HepG2 (cell line): ENCODE measurements at regions not wholly inside any gene's neighbourhood (a gene's known extent, or its start where the extent isn't known, plus 50 kb on each side); places are given as distances from the start of the nearest gene placed in this dataset.

Experiments
- ATAC-seq: fragments of 200-7000 bp; cut with Tn5 transposase; 3 replicates; pipeline ENCODE4 v1.9.1; 2020; ENCODE audit warnings: mild to moderate bottlenecking, moderate library complexity
- BruUV-seq: library from RNA; stranded (reverse); fragments of 400-500 nt; replicated peaks from 2 replicates; lab custom pipeline; 2021; lab: Mats Ljungman, UMichigan
- CTCF ChIA-PET: fragments of 300-600 bp; formaldehyde crosslinking; extraction: SDS; loops from one replicate; lab custom pipeline; 2021; ENCODE audit warnings: low total read pairs, inconsistent platforms, low intra/inter-chr PET ratio; lab: Yijun Ruan, JAX
- POLR2A ChIA-PET: fragments of 350-600 bp; sonication (Branson Sonifier 250); formaldehyde crosslinking; loops from one replicate; lab custom pipeline; 2020; ENCODE audit warnings: antibody characterized with exemption, inconsistent platforms; lab: Yijun Ruan, JAX
- DNase-seq: peaks from one replicate; pipeline ENCODE4 v3.0.0-alpha.2; 2015; ENCODE audit warnings: low spot score
- FAIRE-seq: peaks from 3 replicates; lab custom pipeline; 2011; peaks lifted over from hg19 to GRCh38; lab: Jason Lieb, UNC
- H2AFZ ChIP-seq: one replicate; pipeline ENCODE4 v1.6.1; 2011; ENCODE audit warnings: low read length, inconsistent platforms
- H3K27ac ChIP-seq: fragments of 300-600 bp; 3 replicates; pipeline ENCODE4 v1.8.0; 2011; ENCODE audit warnings: mixed run types, mild to moderate bottlenecking, mixed read lengths, low read length, inconsistent platforms; ENCODE audit not compliant: insufficient read depth; ENCODE audit errors: extremely low read length
- H3K27me3 ChIP-seq, 2 experiments: fragments of 200-600 bp in 1 of 2; 2 replicates in 1 of 2; 3 replicates in 1 of 2; pipeline versions ENCODE4 v1.6.0 to v1.8.0; 2011; ENCODE audit warnings: low read length in 2 of 2, mild to moderate bottlenecking in 2 of 2, moderate library complexity in 2 of 2, inconsistent platforms in 1 of 2; ENCODE audit not compliant: insufficient read depth in 2 of 2, control insufficient read depth in 1 of 2
- H3K36me3 ChIP-seq, 2 experiments: fragments of 200-600 bp in 1 of 2; replicated peaks in 1 of 2; 2 replicates in 1 of 2; 3 replicates in 1 of 2; pipeline versions ENCODE4 v1.5.1 to v1.8.0; 2011; ENCODE audit warnings: low read length in 2 of 2, inconsistent platforms in 1 of 2; ENCODE audit not compliant: insufficient read depth in 2 of 2, control insufficient read depth in 1 of 2
- H3K4me1 ChIP-seq: 2 replicates; pipeline ENCODE4 v1.5.1; 2012; ENCODE audit warnings: low read length, inconsistent platforms; ENCODE audit not compliant: insufficient read depth
- H3K4me2 ChIP-seq: 2 replicates; pipeline ENCODE4 v1.6.0; 2011; ENCODE audit warnings: low read depth, low read length, inconsistent platforms
- H3K4me3 ChIP-seq, 3 experiments: fragments of 200-600 bp in 1 of 3; sonication (generic), shearing (Covaris generic) in 1 of 3; replicated peaks in 1 of 3; 2 replicates each; pipeline ENCODE4 v1.5.1; 2011 to 2016; ENCODE audit warnings: low read length in 3 of 3, inconsistent platforms in 2 of 3, low read depth in 2 of 3, mild to moderate bottlenecking in 2 of 3, control low read depth in 1 of 3, mixed read lengths in 1 of 3; ENCODE audit not compliant: insufficient read depth in 1 of 3
- H3K79me2 ChIP-seq: one replicate; pipeline ENCODE4 v1.6.1; 2011; ENCODE audit warnings: low read length, inconsistent platforms; ENCODE audit not compliant: insufficient read depth
- H3K9ac ChIP-seq: 2 replicates; pipeline ENCODE4 v1.6.0; 2011; ENCODE audit warnings: mild to moderate bottlenecking, low read depth, low read length, inconsistent platforms; ENCODE audit not compliant: insufficient read depth
- H3K9me3 ChIP-seq: 2 replicates; pipeline ENCODE4 v1.5.1; 2012; ENCODE audit warnings: mild to moderate bottlenecking, low read length
- H4K20me1 ChIP-seq: 2 replicates; pipeline ENCODE4 v1.6.0; 2011; ENCODE audit warnings: inconsistent platforms, mild to moderate bottlenecking, low read length, moderate library complexity; ENCODE audit not compliant: insufficient read depth
- DR1 ChIP-seq: sonication (generic); formaldehyde crosslinking; IDR thresholded peaks from 2 replicates; pipeline ENCODE4 v1.8.0; 2021; ENCODE audit warnings: mild to moderate bottlenecking, missing genetic modification reagents, inconsistent platforms
- KDM2A ChIP-seq: sonication (generic); formaldehyde crosslinking; IDR thresholded peaks from 2 replicates; pipeline ENCODE4 v1.4.0; 2020; ENCODE audit warnings: low read depth, missing genetic modification reagents, borderline replicate concordance
- MTF2 ChIP-seq: sonication (generic); formaldehyde crosslinking; IDR thresholded peaks from 2 replicates; pipeline ENCODE4 v1.5.0; 2020; ENCODE audit warnings: missing genetic modification reagents, borderline replicate concordance
- POGZ ChIP-seq: sonication (generic); formaldehyde crosslinking; IDR thresholded peaks from 2 replicates; pipeline ENCODE4 v1.4.0; 2020; ENCODE audit warnings: mild to moderate bottlenecking, missing genetic modification reagents
- ZNF232 ChIP-seq: sonication (generic); formaldehyde crosslinking; IDR thresholded peaks from 2 replicates; pipeline ENCODE4 v1.4.0; 2020; ENCODE audit warnings: missing genetic modification reagents, borderline replicate concordance
- ZNF264 ChIP-seq: sonication (generic); formaldehyde crosslinking; IDR thresholded peaks from 2 replicates; pipeline ENCODE4 v1.4.0; 2020; ENCODE audit warnings: missing genetic modification reagents
- ZNF564 ChIP-seq: sonication (generic); formaldehyde crosslinking; IDR thresholded peaks from 2 replicates; pipeline ENCODE4 v1.8.1; 2023; ENCODE audit warnings: mild to moderate bottlenecking, missing genetic modification reagents
- ZNF737 ChIP-seq: sonication (generic); formaldehyde crosslinking; IDR thresholded peaks from 2 replicates; pipeline ENCODE4 v1.5.0; 2020; ENCODE audit warnings: missing genetic modification reagents, mild to moderate bottlenecking, borderline replicate concordance
- WGBS: methylation state at CpG from one replicate; pipeline ENCODE4 v1.1.6; 2017; ENCODE audit warnings: low lambda C conversion rate; 5-methylcytosine and 5-hydroxymethylcytosine counted together
- in situ Hi-C: cut with HindIII; loops from 2 replicates; pipeline ENCODE4 v1.10.0; 2017; ENCODE audit warnings: low pct_unique_long_range_greater_than_20kb; ENCODE audit not compliant: extremely low pct_ligation_motif_present
- intact Hi-C: fragments of 100-400 bp; cut with micrococcal nuclease; formaldehyde crosslinking; loops from one replicate; pipeline ENCODE4 v1.10.0; 2022; ENCODE audit not compliant: unreplicated experiment
- TF ChIP-seq, protein P1 (sequence below): sonication (generic); formaldehyde crosslinking; IDR thresholded peaks from 2 replicates; pipeline ENCODE4 v1.5.0; 2020; ENCODE audit warnings: missing genetic modification reagents
- TF ChIP-seq, protein P2 (sequence below): sonication (generic); formaldehyde crosslinking; IDR thresholded peaks from 2 replicates; pipeline ENCODE4 v1.8.0; 2022; ENCODE audit warnings: mild to moderate bottlenecking, missing genetic modification reagents, moderate library complexity
- TF ChIP-seq, protein P3 (sequence below): sonication (generic); formaldehyde crosslinking; IDR thresholded peaks from 2 replicates; pipeline ENCODE4 v1.4.0; 2020; ENCODE audit warnings: missing genetic modification reagents
- TF ChIP-seq, protein P4 (sequence below): sonication (generic); formaldehyde crosslinking; IDR thresholded peaks from 2 replicates; pipeline ENCODE4 v1.5.0; 2020; ENCODE audit warnings: missing genetic modification reagents

DNA sequence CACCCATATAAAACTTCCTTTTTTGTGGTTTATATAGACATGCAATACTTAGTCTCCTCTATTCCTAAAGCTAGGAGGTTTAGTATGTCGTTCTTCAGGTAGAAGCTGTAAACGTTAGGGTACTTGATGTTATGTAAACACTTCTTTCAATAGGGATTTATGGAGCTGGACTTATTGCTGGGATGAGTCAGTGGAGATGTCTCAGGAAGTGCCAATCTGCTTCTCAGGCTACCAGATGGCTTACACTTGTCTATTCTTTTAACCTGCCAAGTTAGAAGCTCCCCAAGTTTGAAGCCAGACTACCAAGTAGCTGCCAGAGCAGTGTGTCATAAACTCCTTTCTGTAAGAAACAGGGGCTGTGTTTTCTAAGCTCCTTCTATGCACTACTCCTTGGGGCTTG lies 756.5 kb upstream of the LRRTM1 start:
- H3K4me1 ChIP-seq = no peaks in the 10 kb centered on the region
- CTCF ChIA-PET = no interaction called here
- peaks cover 96% of the 10 kb centered on the region for H3K9me3 ChIP-seq
- no peak overlapping the region for H2AFZ ChIP-seq
- WGBS = 0% methylated on average over 2 of the region's 2 CpGs
- H3K4me2 ChIP-seq = no peak overlapping the region
- H3K27me3 ChIP-seq = no peaks in the 10 kb centered on the region
- DNase-seq (no peak), FAIRE-seq (no peak), ATAC-seq (no peak)
- in situ Hi-C loops (no loop called here), intact Hi-C loops (no loop called here)
- no peaks in the 10 kb centered on the region for H4K20me1 ChIP-seq
- no peaks in the 10 kb centered on the region for H3K36me3 ChIP-seq
- BruUV-seq = no TSS peak
- no peak overlapping the region for H3K27ac ChIP-seq
- TF ChIP-seq, protein P1, sequence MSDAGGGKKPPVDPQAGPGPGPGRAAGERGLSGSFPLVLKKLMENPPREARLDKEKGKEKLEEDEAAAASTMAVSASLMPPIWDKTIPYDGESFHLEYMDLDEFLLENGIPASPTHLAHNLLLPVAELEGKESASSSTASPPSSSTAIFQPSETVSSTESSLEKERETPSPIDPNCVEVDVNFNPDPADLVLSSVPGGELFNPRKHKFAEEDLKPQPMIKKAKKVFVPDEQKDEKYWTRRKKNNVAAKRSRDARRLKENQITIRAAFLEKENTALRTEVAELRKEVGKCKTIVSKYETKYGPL (CRISPR knock-in tag) = no peak
- TF ChIP-seq POGZ (CRISPR knock-in tag) (no peak), ZNF264 (CRISPR knock-in tag) (no peak), DR1 (CRISPR knock-in tag) (no peak)
- TF ChIP-seq, protein P2, sequence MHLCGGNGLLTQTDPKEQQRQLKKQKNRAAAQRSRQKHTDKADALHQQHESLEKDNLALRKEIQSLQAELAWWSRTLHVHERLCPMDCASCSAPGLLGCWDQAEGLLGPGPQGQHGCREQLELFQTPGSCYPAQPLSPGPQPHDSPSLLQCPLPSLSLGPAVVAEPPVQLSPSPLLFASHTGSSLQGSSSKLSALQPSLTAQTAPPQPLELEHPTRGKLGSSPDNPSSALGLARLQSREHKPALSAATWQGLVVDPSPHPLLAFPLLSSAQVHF (CRISPR knock-in tag) = no peak
- POLR2A ChIA-PET = no interaction called here
- no peak overlapping the region for H3K4me3 ChIP-seq
- no peak overlapping the region for H3K9ac ChIP-seq
- no peaks in the 10 kb centered on the region for H3K79me2 ChIP-seq

DNA sequence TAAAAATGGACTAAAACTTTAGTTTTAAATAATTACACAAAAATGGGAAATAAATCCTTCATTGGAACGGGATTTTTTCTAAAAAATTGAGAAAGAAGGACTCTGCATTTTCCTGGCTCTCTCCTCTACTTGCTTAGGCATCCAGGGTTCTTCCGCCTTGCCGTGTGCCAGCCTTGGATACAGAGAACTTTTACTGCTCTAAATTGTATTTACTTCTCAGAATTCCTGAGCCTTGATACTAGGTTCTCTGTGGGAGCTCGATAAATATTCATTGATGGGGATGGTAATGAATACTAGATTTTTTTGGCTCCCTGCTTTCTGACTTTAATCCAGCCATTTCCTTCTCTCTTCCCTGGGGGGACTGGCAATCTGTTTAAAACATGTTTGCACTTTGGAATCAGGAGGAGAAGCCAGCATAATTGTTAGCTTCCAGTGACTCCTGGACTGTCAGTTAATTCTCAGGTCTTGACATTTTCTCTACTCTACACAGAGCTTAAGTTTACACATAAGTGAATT lies 746.1 kb upstream of the LRRTM1 start:
- H3K79me2 ChIP-seq = no peaks in the 10 kb centered on the region
- no peaks in the 10 kb centered on the region for H3K4me1 ChIP-seq
- H3K4me3 ChIP-seq = no peak overlapping the region
- DNase-seq (no peak), FAIRE-seq (no peak), ATAC-seq (no peak)
- no peak overlapping the region for H3K9ac ChIP-seq
- in situ Hi-C loops = no loop called here
- WGBS = 14% methylated on average over 4 of the region's 4 CpGs
- no peaks in the 10 kb centered on the region for H3K36me3 ChIP-seq
- no peak overlapping the region for H3K4me2 ChIP-seq
- H3K27me3 ChIP-seq = no peaks in the 10 kb centered on the region
- intact Hi-C loops = no loop called here
- no peaks in the 10 kb centered on the region for H4K20me1 ChIP-seq
- H2AFZ ChIP-seq = no peak overlapping the region
- ChIA-PET POLR2A (no interaction called here), CTCF (no interaction called here)
- H3K27ac ChIP-seq = no peak overlapping the region
- H3K9me3 ChIP-seq = peaks cover 88% of the 10 kb centered on the region
- BruUV-seq = no TSS peak
- TF ChIP-seq KDM2A (CRISPR knock-in tag) (no peak), ZNF232 (CRISPR knock-in tag) (no peak), ZNF564 (CRISPR knock-in tag) (no peak), ZNF737 (no peak), MTF2 (CRISPR knock-in tag) (no peak)
- TF ChIP-seq, protein P3, sequence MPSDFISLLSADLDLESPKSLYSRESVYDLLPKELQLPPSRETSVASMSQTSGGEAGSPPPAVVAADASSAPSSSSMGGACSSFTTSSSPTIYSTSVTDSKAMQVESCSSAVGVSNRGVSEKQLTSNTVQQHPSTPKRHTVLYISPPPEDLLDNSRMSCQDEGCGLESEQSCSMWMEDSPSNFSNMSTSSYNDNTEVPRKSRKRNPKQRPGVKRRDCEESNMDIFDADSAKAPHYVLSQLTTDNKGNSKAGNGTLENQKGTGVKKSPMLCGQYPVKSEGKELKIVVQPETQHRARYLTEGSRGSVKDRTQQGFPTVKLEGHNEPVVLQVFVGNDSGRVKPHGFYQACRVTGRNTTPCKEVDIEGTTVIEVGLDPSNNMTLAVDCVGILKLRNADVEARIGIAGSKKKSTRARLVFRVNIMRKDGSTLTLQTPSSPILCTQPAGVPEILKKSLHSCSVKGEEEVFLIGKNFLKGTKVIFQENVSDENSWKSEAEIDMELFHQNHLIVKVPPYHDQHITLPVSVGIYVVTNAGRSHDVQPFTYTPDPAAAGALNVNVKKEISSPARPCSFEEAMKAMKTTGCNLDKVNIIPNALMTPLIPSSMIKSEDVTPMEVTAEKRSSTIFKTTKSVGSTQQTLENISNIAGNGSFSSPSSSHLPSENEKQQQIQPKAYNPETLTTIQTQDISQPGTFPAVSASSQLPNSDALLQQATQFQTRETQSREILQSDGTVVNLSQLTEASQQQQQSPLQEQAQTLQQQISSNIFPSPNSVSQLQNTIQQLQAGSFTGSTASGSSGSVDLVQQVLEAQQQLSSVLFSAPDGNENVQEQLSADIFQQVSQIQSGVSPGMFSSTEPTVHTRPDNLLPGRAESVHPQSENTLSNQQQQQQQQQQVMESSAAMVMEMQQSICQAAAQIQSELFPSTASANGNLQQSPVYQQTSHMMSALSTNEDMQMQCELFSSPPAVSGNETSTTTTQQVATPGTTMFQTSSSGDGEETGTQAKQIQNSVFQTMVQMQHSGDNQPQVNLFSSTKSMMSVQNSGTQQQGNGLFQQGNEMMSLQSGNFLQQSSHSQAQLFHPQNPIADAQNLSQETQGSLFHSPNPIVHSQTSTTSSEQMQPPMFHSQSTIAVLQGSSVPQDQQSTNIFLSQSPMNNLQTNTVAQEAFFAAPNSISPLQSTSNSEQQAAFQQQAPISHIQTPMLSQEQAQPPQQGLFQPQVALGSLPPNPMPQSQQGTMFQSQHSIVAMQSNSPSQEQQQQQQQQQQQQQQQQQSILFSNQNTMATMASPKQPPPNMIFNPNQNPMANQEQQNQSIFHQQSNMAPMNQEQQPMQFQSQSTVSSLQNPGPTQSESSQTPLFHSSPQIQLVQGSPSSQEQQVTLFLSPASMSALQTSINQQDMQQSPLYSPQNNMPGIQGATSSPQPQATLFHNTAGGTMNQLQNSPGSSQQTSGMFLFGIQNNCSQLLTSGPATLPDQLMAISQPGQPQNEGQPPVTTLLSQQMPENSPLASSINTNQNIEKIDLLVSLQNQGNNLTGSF (CRISPR knock-in tag) = no peak
- TF ChIP-seq, protein P4, sequence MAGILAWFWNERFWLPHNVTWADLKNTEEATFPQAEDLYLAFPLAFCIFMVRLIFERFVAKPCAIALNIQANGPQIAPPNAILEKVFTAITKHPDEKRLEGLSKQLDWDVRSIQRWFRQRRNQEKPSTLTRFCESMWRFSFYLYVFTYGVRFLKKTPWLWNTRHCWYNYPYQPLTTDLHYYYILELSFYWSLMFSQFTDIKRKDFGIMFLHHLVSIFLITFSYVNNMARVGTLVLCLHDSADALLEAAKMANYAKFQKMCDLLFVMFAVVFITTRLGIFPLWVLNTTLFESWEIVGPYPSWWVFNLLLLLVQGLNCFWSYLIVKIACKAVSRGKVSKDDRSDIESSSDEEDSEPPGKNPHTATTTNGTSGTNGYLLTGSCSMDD (CRISPR knock-in tag) = no peak
